Ishikawa (cell line): ENCODE measurements at regions not wholly inside any gene's neighbourhood (a gene's known extent, or its start where the extent isn't known, plus 50 kb on each side); places are given as distances from the start of the nearest gene placed in this dataset.

Source experiments
- CEBPB ChIP-seq: IDR thresholded peaks from 2 replicates; pipeline ENCODE4 v1.6.1; 2012
- CREB1 ChIP-seq: IDR thresholded peaks from 2 replicates; pipeline ENCODE4 v1.6.1; 2012; ENCODE audit warnings: low read depth
- EGR1 ChIP-seq: IDR thresholded peaks from 2 replicates; pipeline ENCODE4 v1.6.1; 2012
- EP300 ChIP-seq: IDR thresholded peaks from 2 replicates; pipeline ENCODE4 v1.6.1; 2012; ENCODE audit warnings: borderline replicate concordance
- FOXM1 ChIP-seq: IDR thresholded peaks from 2 replicates; pipeline ENCODE4 v1.6.1; 2012; ENCODE audit warnings: low read depth, borderline replicate concordance
- NFIC ChIP-seq: IDR thresholded peaks from 2 replicates; pipeline ENCODE4 v1.6.1; 2012
- RAD21 ChIP-seq: IDR thresholded peaks from 2 replicates; pipeline ENCODE4 v1.6.1; 2012; ENCODE audit warnings: low read depth
- TAF1 ChIP-seq: IDR thresholded peaks from 2 replicates; pipeline ENCODE4 v1.6.1; 2012; ENCODE audit warnings: low read depth, mild to moderate bottlenecking
- TCF12 ChIP-seq: IDR thresholded peaks from 2 replicates; pipeline ENCODE4 v1.6.1; 2012; ENCODE audit warnings: low read depth
- TEAD4 ChIP-seq: IDR thresholded peaks from 2 replicates; pipeline ENCODE4 v1.6.1; 2012
- YY1 ChIP-seq: IDR thresholded peaks from 2 replicates; pipeline ENCODE4 v1.6.1; 2012; ENCODE audit warnings: low read depth
- ZBTB7A ChIP-seq: IDR thresholded peaks from 2 replicates; pipeline ENCODE4 v1.6.1; 2012; ENCODE audit warnings: low read depth
- TF ChIP-seq, protein P1 (sequence below): IDR thresholded peaks from 2 replicates; pipeline ENCODE4 v1.6.1; 2012
- TF ChIP-seq, protein P2 (sequence below): IDR thresholded peaks from 2 replicates; pipeline ENCODE4 v1.6.1; 2012
- TF ChIP-seq, protein P3 (sequence below): IDR thresholded peaks from 2 replicates; pipeline ENCODE4 v1.6.1; 2012; ENCODE audit warnings: low read depth, mild to moderate bottlenecking

DNA sequence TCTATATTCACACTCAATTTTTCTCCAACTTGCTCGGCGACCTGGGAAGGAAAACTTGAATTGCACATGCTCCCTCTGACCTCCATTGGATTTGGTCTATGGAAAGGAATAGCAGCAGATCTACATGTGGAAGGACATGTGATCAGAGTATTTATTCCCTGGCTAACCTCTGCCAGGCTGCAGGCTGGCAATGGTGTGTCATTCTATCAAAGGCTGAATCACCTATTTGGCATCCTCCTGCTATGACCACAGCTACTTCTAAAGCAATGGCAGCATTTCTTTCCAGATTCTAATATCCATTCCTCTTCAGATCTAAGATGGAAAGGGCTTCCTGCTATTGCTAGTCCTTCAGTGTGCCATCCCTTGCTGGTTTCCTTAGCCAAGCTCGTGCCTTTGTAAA lies 144.3 kb upstream of the FREM2 start:
- TF ChIP-seq, protein P1, sequence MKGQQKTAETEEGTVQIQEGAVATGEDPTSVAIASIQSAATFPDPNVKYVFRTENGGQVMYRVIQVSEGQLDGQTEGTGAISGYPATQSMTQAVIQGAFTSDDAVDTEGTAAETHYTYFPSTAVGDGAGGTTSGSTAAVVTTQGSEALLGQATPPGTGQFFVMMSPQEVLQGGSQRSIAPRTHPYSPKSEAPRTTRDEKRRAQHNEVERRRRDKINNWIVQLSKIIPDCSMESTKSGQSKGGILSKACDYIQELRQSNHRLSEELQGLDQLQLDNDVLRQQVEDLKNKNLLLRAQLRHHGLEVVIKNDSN = no peak
- TF ChIP-seq FOXM1 (no peak), CREB1 (no peak)

DNA sequence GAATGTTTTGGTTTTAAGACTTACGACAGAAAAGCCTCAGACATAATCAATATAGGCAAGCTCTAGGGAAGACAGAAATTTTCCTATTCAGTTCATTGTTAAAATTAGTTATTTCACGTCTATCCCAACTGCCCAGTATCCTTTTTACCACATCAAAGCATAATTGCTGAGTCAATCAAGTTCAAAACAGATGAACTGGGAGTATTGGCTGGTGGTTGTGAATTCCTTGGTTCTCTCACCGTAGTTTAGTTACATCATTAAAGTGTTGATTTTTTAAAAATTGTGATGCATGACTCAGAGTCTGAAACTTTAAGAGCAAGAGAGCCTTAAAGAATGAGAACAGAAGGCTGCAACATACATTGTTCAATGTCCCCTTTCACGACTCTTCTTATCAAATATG lies 143.3 kb upstream of the FREM2 start:
- TF ChIP-seq CREB1 = no peak
- TF ChIP-seq CEBPB = no peak
- TF ChIP-seq YY1 = no peak
- TF ChIP-seq, protein P1 = no peak
- TF ChIP-seq, protein P2, sequence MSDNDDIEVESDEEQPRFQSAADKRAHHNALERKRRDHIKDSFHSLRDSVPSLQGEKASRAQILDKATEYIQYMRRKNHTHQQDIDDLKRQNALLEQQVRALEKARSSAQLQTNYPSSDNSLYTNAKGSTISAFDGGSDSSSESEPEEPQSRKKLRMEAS = no peak
- no peak for TF ChIP-seq TCF12

DNA sequence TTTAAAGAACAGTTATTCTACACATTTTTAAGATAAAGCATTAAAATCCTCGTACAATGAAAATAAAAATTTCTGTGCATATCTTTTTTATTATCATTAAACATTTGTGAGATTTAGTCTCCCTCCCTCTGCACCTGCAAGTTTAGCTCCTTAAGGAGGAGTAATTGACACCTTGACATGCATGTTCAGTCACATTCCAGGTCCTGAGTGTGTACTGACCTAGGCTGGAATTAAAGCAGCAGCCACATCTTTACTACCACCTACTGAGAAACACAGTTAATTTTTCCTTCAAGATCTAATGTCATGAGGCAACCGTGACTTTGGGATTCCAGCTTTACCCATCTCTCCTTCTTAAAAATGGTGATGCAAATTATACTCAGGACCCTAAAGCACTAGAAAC lies 123.1 kb upstream of the FREM2 start:
- no peak for TF ChIP-seq CREB1
- TF ChIP-seq TCF12 = no peak
- TF ChIP-seq TEAD4 = no peak
- no peak for TF ChIP-seq YY1
- TF ChIP-seq FOXM1 = no peak
- TF ChIP-seq ZBTB7A = no peak
- no peak for TF ChIP-seq CEBPB
- TF ChIP-seq RAD21 = no peak
- no peak for TF ChIP-seq TAF1
- TF ChIP-seq, protein P3, sequence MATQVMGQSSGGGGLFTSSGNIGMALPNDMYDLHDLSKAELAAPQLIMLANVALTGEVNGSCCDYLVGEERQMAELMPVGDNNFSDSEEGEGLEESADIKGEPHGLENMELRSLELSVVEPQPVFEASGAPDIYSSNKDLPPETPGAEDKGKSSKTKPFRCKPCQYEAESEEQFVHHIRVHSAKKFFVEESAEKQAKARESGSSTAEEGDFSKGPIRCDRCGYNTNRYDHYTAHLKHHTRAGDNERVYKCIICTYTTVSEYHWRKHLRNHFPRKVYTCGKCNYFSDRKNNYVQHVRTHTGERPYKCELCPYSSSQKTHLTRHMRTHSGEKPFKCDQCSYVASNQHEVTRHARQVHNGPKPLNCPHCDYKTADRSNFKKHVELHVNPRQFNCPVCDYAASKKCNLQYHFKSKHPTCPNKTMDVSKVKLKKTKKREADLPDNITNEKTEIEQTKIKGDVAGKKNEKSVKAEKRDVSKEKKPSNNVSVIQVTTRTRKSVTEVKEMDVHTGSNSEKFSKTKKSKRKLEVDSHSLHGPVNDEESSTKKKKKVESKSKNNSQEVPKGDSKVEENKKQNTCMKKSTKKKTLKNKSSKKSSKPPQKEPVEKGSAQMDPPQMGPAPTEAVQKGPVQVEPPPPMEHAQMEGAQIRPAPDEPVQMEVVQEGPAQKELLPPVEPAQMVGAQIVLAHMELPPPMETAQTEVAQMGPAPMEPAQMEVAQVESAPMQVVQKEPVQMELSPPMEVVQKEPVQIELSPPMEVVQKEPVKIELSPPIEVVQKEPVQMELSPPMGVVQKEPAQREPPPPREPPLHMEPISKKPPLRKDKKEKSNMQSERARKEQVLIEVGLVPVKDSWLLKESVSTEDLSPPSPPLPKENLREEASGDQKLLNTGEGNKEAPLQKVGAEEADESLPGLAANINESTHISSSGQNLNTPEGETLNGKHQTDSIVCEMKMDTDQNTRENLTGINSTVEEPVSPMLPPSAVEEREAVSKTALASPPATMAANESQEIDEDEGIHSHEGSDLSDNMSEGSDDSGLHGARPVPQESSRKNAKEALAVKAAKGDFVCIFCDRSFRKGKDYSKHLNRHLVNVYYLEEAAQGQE = no peak
- TF ChIP-seq, protein P2 = no peak
- TF ChIP-seq, protein P1 = no peak
- no peak for TF ChIP-seq EGR1
- no peak for TF ChIP-seq EP300
- no peak for TF ChIP-seq NFIC

DNA sequence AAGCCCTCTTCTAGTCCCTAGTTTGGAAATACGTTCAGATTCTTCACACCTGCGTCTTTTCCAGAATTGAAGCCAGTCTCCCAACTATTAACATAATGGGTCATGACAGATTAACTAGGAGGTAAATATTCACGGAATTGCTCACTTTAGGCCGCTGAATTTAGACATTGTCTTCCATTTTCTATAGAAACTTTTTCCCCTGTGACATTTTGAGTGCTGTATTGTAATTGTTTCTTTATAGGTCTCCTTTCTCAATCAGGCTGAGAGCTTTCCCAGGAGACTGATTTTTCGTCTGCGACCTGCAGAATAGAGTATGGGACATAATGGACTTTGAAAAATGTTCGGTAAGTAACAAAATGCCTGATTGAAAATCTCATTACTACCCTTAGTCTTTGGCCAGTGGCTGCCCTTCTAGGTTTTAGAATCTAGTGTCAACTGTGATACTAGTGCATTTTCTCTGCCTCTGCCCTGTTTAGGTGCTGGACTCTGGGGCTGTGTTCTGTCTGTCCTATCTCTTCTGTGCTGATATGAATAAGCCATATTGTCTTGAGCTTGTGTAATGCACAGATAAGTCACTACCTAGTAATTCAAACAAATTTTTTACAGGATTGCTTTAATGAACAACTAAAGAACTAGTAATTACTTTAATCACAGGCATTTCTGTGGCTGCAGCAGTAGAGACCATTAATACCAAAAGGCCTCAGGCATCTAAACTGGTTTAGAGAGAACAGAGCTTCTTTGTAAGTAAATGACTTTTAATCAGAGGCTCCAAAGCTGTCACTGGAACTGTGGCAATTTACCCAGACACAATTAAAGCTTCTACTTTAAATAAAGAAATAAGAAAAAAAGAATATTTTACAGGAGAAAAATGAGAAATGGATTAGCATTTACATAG lies 122.4 kb upstream of the FREM2 start:
- TF ChIP-seq FOXM1 (no peak), EGR1 (no peak), TCF12 (no peak), TAF1 (no peak), RAD21 (no peak), EP300 (no peak), TEAD4 (no peak), CREB1 (no peak), NFIC (no peak), ZBTB7A (no peak), CEBPB (no peak), YY1 (no peak)
- TF ChIP-seq, protein P3 = no peak
- TF ChIP-seq, protein P2 = no peak
- TF ChIP-seq, protein P1 = no peak

DNA sequence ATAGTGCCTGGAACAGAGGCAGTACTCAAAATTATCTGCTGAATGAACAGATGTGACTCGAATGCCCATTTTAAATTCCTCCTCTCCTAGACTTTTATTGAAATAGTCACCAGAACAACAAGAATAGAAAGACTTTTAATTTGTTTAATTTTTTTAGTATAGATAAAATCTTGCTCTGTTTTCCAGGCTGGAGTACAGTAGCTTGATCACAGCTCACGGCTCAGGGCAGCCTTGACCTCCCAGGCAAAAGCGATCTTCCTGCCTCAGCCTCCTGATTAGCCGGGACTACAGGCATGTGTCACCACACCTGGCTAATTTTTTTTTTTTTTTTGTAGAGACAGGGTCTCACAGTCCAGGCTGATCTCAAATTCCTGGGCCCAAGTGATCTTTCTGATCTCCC lies 120.9 kb upstream of the FREM2 start:
- TF ChIP-seq EP300 = no peak
- TF ChIP-seq, protein P2 = no peak
- TF ChIP-seq RAD21 = no peak
- TF ChIP-seq ZBTB7A = no peak
- TF ChIP-seq TCF12 = no peak
- no peak for TF ChIP-seq TEAD4
- no peak for TF ChIP-seq TAF1
- TF ChIP-seq, protein P1 = no peak
- no peak for TF ChIP-seq EGR1
- no peak for TF ChIP-seq CEBPB
- TF ChIP-seq CREB1 = no peak
- no peak for TF ChIP-seq FOXM1
- TF ChIP-seq NFIC = no peak
- TF ChIP-seq YY1 = no peak
